DOHH2 (cell line): ENCODE measurements at regions not wholly inside any gene's neighbourhood (a gene's known extent, or its start where the extent isn't known, plus 50 kb on each side); places are given as distances from the start of the nearest gene placed in this dataset.
"Not testable (repeated sequence)": the region's sequence is repeated elsewhere in the genome, so short reads cannot be mapped to it uniquely, and the experiment has no call there.

Experiments used
- CTCF ChIP-seq: fragments of 200-600 bp; sonication (generic); IDR thresholded peaks from one replicate; pipeline ENCODE4 v1.5.1; 2014; ENCODE audit warnings: antibody characterized with exemption, mild to moderate bottlenecking, low read depth, low read length; ENCODE audit not compliant: poor library complexity, severe bottlenecking
- EZH2phosphoT487 ChIP-seq: fragments of 200-600 bp; sonication (generic); IDR thresholded peaks from 2 replicates; pipeline ENCODE4 v1.6.1; 2017; ENCODE audit warnings: borderline replicate concordance, mild to moderate bottlenecking, antibody characterized with exemption, low read length, moderate library complexity, mixed read lengths

- not testable (repeated sequence) for TF ChIP-seq CTCF, EZH2phosphoT487
Observed at GRCh38 chr5:159595561-159595960, 265.3 kb upstream of the IL12B start.
